GM19328 (cell line): ENCODE measurements at regions not wholly inside any gene's neighbourhood (a gene's known extent, or its start where the extent isn't known, plus 50 kb on each side); places are given as distances from the start of the nearest gene placed in this dataset.

ENCODE experiments used
- ATAC-seq: cut with Tn5 transposase; IDR thresholded peaks from one replicate; pipeline ENCODE4 v1.9.1; 2021; ENCODE audit warnings: mild to moderate bottlenecking, moderate library complexity; ENCODE audit not compliant: unreplicated experiment

DNA sequence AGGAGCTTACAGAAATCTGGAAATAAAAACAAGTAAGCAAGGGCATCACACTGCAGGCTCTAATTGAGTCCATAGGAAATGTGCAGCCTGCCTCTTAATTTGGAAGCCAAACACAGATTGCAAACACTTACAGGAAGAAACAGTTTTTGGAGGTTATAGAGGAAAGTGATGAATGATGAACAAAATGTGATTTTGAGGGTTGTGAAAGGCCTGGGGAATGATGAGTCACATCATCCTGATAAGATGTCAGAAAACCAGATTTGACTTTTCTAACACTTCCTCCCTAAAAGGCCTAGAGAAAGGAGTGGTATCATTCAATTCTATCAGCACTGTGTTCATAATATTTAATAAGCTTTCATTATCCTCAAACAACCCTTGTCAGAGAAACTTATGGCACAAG is 96.6 kb upstream of the POU2AF2 start:
- no peak for ATAC-seq

DNA sequence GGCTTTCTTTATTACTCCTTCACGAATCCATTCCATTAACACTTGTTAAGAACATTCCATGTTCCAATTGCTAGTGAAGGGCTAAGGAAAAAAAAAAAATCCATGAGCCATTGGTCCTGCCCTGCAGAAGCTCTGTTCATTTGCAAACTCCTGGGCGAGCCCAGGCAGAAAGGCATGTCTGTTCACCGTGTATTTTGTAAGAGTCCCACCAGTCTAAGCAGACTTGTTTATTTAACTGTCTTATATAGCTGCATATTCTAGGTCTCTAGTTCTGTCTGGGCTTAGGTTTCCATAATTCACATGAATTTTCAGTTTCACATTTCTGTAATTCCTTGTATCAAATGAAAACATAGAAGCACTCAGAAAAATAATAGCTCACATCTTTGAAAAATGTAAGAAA is 97.4 kb upstream of the POU2AF2 start:
- no peak for ATAC-seq

DNA sequence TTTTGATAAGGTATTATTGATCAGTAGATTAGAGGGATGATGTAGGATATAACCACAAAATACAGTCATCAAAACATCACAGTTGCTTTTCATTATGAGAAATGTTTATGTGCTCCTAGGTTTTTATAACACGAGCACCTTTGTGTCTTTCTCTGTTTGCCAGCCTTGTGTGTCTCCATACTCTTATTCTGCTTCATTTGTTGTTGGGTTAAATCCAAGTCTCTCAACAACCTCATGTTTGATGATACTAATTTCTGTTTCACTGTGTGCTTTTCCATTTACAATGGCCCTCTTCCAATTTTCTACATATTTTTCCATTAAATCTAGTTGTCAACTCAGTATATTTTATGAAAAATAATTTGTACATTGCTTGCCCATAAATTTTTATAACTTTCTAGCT is 107.7 kb upstream of the POU2AF2 start:
- ATAC-seq: no peak

DNA sequence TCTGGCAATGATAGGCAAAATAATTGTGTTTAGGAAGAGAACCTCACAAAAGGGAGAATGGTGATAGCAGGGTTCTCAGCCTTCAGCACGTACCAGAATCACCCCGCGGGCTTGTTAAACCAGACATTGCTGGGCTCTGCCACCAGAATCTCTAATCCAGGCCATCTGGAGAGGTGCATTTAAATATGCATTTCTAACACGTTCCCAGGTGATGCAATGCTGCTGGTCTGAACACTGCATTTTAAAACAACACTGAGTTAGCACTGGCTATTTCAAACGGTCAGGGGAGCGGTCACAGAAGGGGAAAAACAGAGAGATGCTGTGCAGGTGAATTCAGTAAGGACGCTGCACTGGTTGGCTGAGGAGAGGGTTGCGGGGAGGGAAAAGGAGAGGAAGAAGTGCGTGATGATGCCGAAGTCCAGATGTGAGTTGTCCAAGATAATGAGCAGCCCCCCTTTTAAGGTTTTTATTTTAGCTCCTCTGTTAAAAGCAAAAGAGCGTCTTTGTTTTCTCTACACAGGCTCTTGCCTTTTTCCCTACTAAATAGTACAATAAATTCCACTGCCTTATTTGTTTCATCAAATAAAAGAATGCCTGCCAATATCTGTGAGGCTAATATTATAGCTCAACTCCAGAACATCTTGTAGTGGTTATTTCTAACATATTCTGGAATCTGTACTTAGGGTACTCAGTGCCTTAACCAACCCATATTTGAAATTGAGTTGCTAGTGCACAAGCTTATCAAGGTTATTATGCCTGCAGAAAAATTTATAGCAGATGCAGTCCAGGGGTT is 109.6 kb upstream of the POU2AF2 start:
- no peak for ATAC-seq

GRCh38 chr11:111135101-111135500 is 110.4 kb upstream of the POU2AF2 start:
- ATAC-seq: no peak

DNA sequence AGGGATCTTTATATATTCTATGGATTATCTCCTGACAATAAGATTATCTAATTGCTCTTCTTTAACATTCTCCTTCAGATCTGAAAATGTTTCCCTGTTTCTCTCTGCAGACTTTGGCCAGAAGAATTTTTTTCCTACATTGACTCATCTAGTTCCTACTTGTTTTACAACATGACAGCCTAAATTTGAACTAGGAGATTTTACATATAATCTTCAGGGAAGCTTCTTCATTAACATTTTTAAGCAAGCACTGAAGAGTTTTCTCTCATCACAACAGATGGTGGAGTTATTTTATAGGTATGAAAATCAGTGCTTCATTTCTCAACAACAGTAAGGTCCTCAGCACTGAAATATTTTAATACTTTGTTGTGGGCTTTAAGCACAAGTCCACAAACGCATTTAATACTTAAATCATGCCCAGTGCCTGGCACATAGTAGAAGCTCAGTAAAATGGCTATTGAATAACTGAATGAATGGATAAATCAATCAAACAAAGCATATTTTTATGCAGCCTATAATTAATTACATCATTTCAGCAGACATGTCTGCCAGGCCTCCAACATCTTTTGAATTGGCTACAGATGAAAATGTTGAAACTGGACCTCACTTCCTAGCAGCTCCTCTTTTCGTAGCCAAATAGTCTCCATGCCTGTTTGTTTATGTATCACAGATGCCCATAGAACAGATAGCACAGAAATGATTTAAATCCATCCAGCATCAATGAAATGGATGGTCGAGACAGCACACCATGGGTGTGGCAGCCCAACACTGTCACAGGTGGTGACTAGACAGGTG is 117.3 kb upstream of the POU2AF2 start:
- no peak for ATAC-seq

DNA sequence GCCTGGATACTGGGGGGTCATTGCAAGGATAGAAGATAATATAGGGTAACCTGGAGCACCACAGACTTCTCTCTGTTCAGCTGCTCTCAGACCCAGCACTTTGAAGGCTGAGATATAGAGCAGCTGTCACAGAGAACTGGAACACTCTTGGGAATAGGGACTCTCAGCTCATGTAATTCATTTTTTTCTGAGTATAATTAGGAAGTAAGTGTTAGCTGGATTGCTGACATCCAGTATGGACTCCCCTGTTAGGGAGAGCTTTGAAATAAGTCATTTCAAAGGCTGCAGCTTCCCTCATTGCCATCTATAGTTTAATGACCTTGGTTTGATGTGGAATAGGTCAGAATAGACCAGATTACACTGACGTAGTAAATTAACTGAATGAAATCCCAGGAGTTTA is 120.8 kb upstream of the POU2AF2 start:
- no peak for ATAC-seq

- peak; percentile 76 for ATAC-seq
These were observed 121.8 kb upstream of the POU2AF2 start for GRCh38 chr11:111123463-111124398.

DNA sequence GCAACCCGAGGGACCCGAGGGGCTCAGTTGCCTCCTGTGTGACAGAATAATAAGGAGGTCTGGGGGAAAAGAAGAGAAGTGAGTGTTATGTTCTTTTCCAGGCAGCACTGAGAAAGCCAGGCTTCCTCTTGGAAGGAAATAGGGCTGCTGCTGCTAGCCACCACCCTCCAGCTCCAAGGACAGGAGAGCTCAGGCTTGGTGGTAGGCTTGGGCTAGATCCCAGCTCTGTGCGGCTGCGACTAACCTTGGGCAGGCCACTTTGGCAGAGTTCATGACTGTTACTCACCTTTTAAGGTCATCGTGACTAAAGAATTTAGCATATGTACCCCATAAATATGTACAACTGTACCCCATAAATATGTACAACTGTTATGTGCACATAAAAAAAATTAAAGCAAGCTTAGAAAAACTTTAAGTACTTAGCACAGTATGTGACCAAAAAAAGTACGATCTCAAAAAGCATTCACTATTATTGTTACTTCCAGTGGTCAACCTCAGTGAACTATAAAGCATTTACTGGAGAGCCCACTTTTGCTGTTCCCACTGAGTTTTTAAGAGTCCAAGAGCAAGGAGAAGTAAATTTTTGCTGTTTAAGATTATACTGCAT is 124.7 kb upstream of the POU2AF2 start:
- ATAC-seq: no peak

- ATAC-seq: no peak
These were observed 125.4 kb upstream of the POU2AF2 start for GRCh38 chr11:111120161-111120560.

DNA sequence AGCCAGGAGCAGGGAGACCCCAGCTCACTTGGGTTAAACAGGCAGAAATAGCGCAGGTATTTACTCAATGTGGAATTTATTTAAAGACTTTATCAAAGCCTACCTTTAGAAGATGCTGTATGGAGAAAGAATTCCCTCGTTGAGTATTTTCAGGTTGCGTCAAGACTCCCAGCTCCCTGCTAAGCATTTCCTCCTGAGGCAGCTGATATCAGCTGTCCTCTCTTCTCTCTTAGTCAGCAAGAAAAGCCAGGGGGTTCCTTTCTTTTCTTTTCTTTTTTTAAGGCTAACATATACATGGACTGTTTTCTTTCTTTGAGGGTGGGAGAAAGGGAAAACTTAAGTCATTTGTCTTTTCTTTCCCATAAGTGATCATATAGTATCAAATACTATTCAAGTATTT is 125.8 kb upstream of the POU2AF2 start:
- ATAC-seq: no peak

GRCh38 chr11:111115890-111116289 is 129.6 kb upstream of the POU2AF2 start:
- ATAC-seq: no peak

DNA sequence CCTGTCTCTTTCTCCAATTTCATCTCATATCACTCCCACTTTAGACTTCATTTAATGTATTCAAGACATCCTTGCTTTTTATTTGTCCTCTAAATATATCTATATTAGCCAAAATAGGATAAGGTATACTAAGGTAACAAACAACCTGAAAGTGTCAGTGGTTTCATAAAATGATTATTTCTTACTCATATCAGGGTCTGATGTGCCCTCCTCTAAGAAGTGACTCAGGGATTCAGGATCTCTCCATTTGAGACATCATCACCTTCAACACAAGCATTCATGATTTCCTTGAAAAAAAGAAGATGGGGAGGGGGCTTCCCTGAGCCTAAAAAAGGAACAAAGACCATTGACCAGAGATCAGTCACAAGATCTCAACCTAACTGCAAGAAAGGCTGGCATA is 131.4 kb upstream of the POU2AF2 start:
- no peak for ATAC-seq

DNA sequence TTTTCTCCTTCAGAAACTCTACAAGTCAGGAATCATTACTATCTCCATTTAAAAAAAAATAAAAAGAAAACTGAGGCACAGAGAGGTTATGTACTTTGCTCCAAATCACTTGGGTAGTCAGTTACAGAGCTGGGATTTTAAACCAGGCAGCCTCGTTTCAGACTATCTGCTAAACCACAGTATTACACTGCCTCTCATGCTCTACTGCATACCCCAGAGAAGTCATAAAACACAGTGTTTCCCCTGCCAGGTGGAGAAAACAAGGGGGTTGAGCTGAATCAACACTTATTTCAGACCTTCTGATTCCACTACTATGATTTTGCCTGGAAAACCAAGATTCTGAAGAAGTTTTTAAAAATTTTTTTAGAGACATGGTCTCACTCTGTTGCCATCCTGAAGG is 132.9 kb upstream of the POU2AF2 start:
- ATAC-seq: no peak

- no peak for ATAC-seq
These were observed 138.0 kb upstream of the POU2AF2 start for GRCh38 chr11:111107501-111107900.

DNA sequence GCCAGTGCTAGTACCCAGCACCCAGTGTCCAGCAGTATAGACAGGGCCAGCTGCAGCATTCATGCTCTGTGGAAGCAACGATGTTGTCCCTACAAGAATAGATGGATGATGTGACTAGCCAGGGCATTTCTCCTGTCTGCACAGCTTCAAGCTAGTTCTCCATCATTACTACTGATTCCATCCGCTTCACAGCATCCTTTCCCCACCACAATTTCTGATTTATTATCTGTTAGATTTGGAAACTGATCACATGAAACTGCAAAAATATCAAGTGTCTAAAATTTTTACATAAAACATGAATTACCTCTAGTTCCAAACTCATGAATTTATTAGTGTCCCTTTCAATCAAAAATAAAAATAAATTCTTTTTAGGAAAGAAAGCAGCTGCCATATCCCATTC is 138.9 kb upstream of the POU2AF2 start:
- no peak for ATAC-seq

DNA sequence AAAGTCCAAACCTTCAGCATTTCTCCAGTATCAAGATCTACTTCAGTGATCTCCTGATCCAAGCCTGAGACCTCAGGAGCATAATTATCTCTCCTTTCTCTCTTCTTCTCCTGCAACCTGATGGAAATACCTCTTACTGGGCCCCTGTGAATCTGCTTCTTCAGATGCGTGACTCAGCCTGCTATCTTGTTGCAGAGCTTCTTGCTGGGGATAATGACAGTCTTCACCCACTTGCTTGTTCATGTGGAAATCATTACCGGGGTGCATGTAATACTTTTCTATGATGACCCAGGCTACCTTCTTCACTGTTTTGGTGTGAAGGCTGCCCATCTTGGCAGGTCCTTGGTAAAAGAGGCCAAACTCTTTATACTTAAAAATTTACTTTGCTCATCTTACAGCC is 140.0 kb upstream of the POU2AF2 start:
- no peak for ATAC-seq

GRCh38 chr11:111104185-111104584 is 141.3 kb upstream of the POU2AF2 start:
- ATAC-seq: no peak

GRCh38 chr11:111101881-111102280 is 143.6 kb upstream of the POU2AF2 start:
- no peak for ATAC-seq

DNA sequence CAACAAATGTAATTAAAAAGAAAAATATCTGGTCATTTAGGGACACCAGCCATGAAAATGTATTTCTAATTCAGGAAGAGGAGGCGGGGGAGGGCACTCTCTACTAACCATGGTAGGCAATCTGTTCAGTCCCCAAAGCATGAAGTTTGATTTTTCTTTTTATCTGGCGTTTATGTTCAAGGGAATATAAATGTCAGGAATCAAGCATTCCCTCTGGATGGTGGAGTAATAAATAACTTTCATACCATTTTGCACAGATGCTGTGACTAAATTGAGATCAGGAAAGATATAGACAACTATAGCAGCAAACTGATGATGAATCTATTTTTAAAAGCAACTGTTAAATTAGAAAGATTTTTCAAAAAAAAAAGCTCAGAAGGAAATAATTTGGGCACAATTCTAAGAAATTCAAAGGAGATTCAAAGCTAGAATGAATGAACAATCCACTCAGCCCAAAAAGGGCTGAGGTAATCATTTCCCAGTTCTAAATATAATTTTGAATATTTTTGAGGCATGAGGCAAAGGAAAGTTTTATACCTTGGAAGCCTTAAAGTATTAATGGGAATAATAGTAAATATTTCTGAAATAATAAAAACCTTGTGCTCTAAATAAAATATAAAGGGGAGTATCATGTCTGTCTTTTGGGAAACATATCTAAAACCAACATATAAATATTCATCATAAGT is 146.4 kb upstream of the POU2AF2 start:
- ATAC-seq: no peak
